ENCODE measurements at regions not wholly inside any gene's neighbourhood (a gene's known extent, or its start where the extent isn't known, plus 50 kb on each side); places are given as distances from the start of the nearest gene placed in this dataset.

DNA sequence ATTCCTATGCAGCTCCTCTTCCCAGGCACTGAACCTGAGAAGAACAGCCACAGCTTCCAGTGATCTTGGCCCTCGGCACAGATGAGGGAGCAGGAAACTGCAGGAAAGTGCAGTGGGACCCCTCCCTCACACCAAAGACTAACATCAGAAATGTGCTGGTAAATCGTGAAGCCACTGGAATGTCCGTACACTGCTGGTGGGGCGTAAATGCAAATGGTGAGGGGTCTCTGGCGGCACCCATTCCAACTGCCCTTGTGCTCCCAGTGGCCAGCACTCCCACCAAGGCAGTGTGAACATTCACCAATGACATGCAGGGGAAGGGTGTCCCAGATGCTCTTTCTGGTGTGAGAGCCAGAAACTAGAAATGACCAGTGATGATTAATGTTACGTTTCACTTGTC is 574.0 kb downstream of the BRD1 start:
- Histone ChIP-seq H3K9ac (ENCODE audit: low read length) (no peak overlapping the region), H3K36me3 (ENCODE audit: control insufficient read depth in 1 of 2, insufficient read depth in 2 of 2, low read length in 2 of 2) (no peaks in the 10 kb centered on the region), H3K79me2 (ENCODE audit: insufficient read depth, low read length) (no peaks in the 10 kb centered on the region), H3K9me3 (ENCODE audit: control insufficient read depth in 1 of 2, insufficient read depth in 1 of 2, low read depth in 1 of 2, low read length in 2 of 2) (no peaks in the 10 kb centered on the region), H3K27me3 (ENCODE audit: insufficient read depth, low read length) (peaks cover 27% of the 10 kb centered on the region), H3K4me1 (ENCODE audit: control insufficient read depth in 1 of 2, insufficient read depth in 2 of 2, low read length in 2 of 2) (peaks cover 2 to 9% of the 10 kb centered on the region in 2 experiments; a peak in 1 of 4 replicates), H3K27ac (ENCODE audit: low read depth, low read length) (no peak overlapping the region), H2AFZ (ENCODE audit: low read depth, low read length, poor library complexity, severe bottlenecking) (no peak overlapping the region), H3K4me3 (replicated peaks in 1 of 2; ENCODE audit: low read depth in 1 of 2, low read length in 2 of 2) (no peak overlapping the region), H4K20me1 (ENCODE audit: insufficient read depth) (no peaks in the 10 kb centered on the region), H3K9me2 (ENCODE audit: insufficient read depth) (no peaks in the 10 kb centered on the region), H3K4me2 (ENCODE audit: low read length) (no peak overlapping the region)
- ATAC-seq (no peak), DNase-seq (ENCODE audit: low read depth, low spot score) (no peak)
- intact Hi-C loops (cut with micrococcal nuclease): no loop called here
- TF ChIP-seq FOSL1 (IDR thresholded peaks at IDR 0.05; ENCODE audit: low read depth) (no peak), EZH2phosphoT487 (IDR thresholded peaks at IDR 0.05; ENCODE audit: borderline replicate concordance) (no peak), SRF (IDR thresholded peaks at IDR 0.05; ENCODE audit: low read depth) (no peak), CEBPB (IDR thresholded peaks at IDR 0.05; ENCODE audit: low read depth) (no peak), SIN3A (IDR thresholded peaks at IDR 0.05; ENCODE audit: low read depth) (no peak), POLR2AphosphoS5 (IDR thresholded peaks at IDR 0.05; ENCODE audit: low read depth, low read length) (no peak), EGR1 (IDR thresholded peaks at IDR 0.05; ENCODE audit: low read depth) (no peak), CBX3 (IDR thresholded peaks at IDR 0.05; ENCODE audit: low read depth) (no peak), YY1 (IDR thresholded peaks at IDR 0.05; ENCODE audit: extremely low read depth, insufficient replicate concordance, low read depth, low read length) (no peak), TCF7L2 (IDR thresholded peaks at IDR 0.05; ENCODE audit: borderline replicate concordance, extremely low read depth, insufficient read depth, insufficient read length) (no peak), EZH2 (IDR thresholded peaks at IDR 0.05) (no peak), SP1 (IDR thresholded peaks at IDR 0.05; ENCODE audit: low read depth) (no peak), ZNF274 (IDR thresholded peaks at IDR 0.05; ENCODE audit: low read depth, low read length) (no peak), ELF1 (IDR thresholded peaks at IDR 0.05; ENCODE audit: borderline replicate concordance, low read depth) (no peak), JUND (IDR thresholded peaks at IDR 0.05) (no peak), RAD21 (IDR thresholded peaks at IDR 0.05; ENCODE audit: low read depth) (no peak)
- TF ChIP-seq, protein P1, sequence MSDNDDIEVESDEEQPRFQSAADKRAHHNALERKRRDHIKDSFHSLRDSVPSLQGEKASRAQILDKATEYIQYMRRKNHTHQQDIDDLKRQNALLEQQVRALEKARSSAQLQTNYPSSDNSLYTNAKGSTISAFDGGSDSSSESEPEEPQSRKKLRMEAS (IDR thresholded peaks at IDR 0.05): no peak
- TF ChIP-seq, protein P2, sequence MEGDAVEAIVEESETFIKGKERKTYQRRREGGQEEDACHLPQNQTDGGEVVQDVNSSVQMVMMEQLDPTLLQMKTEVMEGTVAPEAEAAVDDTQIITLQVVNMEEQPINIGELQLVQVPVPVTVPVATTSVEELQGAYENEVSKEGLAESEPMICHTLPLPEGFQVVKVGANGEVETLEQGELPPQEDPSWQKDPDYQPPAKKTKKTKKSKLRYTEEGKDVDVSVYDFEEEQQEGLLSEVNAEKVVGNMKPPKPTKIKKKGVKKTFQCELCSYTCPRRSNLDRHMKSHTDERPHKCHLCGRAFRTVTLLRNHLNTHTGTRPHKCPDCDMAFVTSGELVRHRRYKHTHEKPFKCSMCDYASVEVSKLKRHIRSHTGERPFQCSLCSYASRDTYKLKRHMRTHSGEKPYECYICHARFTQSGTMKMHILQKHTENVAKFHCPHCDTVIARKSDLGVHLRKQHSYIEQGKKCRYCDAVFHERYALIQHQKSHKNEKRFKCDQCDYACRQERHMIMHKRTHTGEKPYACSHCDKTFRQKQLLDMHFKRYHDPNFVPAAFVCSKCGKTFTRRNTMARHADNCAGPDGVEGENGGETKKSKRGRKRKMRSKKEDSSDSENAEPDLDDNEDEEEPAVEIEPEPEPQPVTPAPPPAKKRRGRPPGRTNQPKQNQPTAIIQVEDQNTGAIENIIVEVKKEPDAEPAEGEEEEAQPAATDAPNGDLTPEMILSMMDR (IDR thresholded peaks at IDR 0.05 in 2 of 3, conservative IDR thresholded peaks at IDR 0.05 in 1 of 3; ENCODE audit: borderline replicate concordance in 1 of 3, insufficient read depth in 1 of 3, low read depth in 2 of 3, low read length in 2 of 3): no peak
- TF ChIP-seq, protein P3, sequence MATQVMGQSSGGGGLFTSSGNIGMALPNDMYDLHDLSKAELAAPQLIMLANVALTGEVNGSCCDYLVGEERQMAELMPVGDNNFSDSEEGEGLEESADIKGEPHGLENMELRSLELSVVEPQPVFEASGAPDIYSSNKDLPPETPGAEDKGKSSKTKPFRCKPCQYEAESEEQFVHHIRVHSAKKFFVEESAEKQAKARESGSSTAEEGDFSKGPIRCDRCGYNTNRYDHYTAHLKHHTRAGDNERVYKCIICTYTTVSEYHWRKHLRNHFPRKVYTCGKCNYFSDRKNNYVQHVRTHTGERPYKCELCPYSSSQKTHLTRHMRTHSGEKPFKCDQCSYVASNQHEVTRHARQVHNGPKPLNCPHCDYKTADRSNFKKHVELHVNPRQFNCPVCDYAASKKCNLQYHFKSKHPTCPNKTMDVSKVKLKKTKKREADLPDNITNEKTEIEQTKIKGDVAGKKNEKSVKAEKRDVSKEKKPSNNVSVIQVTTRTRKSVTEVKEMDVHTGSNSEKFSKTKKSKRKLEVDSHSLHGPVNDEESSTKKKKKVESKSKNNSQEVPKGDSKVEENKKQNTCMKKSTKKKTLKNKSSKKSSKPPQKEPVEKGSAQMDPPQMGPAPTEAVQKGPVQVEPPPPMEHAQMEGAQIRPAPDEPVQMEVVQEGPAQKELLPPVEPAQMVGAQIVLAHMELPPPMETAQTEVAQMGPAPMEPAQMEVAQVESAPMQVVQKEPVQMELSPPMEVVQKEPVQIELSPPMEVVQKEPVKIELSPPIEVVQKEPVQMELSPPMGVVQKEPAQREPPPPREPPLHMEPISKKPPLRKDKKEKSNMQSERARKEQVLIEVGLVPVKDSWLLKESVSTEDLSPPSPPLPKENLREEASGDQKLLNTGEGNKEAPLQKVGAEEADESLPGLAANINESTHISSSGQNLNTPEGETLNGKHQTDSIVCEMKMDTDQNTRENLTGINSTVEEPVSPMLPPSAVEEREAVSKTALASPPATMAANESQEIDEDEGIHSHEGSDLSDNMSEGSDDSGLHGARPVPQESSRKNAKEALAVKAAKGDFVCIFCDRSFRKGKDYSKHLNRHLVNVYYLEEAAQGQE (IDR thresholded peaks at IDR 0.05; ENCODE audit: low read depth): no peak
- POLR2A ChIA-PET: no interaction called here
- CTCF ChIA-PET: no interaction called here
- BruUV-seq (replicated peaks): no TSS peak
- RAD21 ChIA-PET (ENCODE audit: low non-redundant PET in 1 of 2, low total read pairs in 2 of 2, uncharacterized antibody in 2 of 2, unreplicated experiment in 2 of 2): no interaction called here
